SIG-M5 treated with dmso at 0.1 percent for 504 hours (cell line): ENCODE measurements at regions not wholly inside any gene's neighbourhood (a gene's known extent, or its start where the extent isn't known, plus 50 kb on each side); places are given as distances from the start of the nearest gene placed in this dataset.

Source experiments
- DNase-seq: peaks from one replicate; lab custom pipeline; 2025; ENCODE audit not compliant: unreplicated experiment; lab: John Stamatoyannopoulos, UW

- no peak for DNase-seq
Observed at GRCh38 chr6:110033101-110033500, 55.0 kb downstream of the GPR6 start.

GRCh38 chr6:110033749-110034666 lies 55.9 kb downstream of the GPR6 start:
- DNase-seq: no peak

- DNase-seq: no peak
Observed at GRCh38 chr6:110034667-110035036, 56.5 kb downstream of the GPR6 start.

- DNase-seq: no peak
Observed at GRCh38 chr6:110035321-110035720, 57.2 kb downstream of the GPR6 start.

- no peak for DNase-seq
Observed at GRCh38 chr6:110036408-110037302, 58.5 kb downstream of the GPR6 start.

- no peak for DNase-seq
Observed at GRCh38 chr6:110037726-110038295, 59.7 kb downstream of the GPR6 start.

GRCh38 chr6:110039364-110039980 lies 61.4 kb downstream of the GPR6 start:
- DNase-seq: peak; percentile 88

GRCh38 chr6:110039981-110040383 lies 61.9 kb downstream of the GPR6 start:
- DNase-seq: peak; percentile 77

- no peak for DNase-seq
Observed at GRCh38 chr6:110040716-110041115, 62.6 kb downstream of the GPR6 start.

GRCh38 chr6:110041126-110041525 lies 63.0 kb downstream of the GPR6 start:
- DNase-seq: no peak

- no peak for DNase-seq
Observed at GRCh38 chr6:110041830-110042229, 63.7 kb downstream of the GPR6 start.

GRCh38 chr6:110042670-110043296 lies 64.7 kb downstream of the GPR6 start:
- DNase-seq: no peak

GRCh38 chr6:110043366-110043994 lies 65.4 kb downstream of the GPR6 start:
- no peak for DNase-seq

GRCh38 chr6:110044096-110044495 lies 66.0 kb downstream of the GPR6 start:
- DNase-seq: no peak

- no peak for DNase-seq
Observed at GRCh38 chr6:110044622-110045021, 66.5 kb downstream of the GPR6 start.

- DNase-seq: no peak
Observed at GRCh38 chr6:110048221-110048875, 70.2 kb downstream of the GPR6 start.

GRCh38 chr6:110049696-110050439 lies 71.8 kb downstream of the GPR6 start:
- no peak for DNase-seq
